T47D (cell line): ENCODE measurements at regions not wholly inside any gene's neighbourhood (a gene's known extent, or its start where the extent isn't known, plus 50 kb on each side); places are given as distances from the start of the nearest gene placed in this dataset.

Experiments
- DNase-seq, 2 experiments: peaks; one replicate each; pipeline versions ENCODE4 v3.0.0 to v3.0.0-alpha.2; 2011 to 2012; ENCODE audit warnings: low read depth in 1 of 2, low spot score in 1 of 2
- JUND ChIP-seq: IDR thresholded peaks from 2 replicates; pipeline ENCODE4 v1.6.1; 2012; ENCODE audit warnings: low read depth
- in situ Hi-C: cut with HindIII; loops from 2 replicates; pipeline ENCODE4 v1.10.0; 2016; ENCODE audit warnings: low sequenced_read_pairs, low pct_unique_long_range_greater_than_20kb

DNA sequence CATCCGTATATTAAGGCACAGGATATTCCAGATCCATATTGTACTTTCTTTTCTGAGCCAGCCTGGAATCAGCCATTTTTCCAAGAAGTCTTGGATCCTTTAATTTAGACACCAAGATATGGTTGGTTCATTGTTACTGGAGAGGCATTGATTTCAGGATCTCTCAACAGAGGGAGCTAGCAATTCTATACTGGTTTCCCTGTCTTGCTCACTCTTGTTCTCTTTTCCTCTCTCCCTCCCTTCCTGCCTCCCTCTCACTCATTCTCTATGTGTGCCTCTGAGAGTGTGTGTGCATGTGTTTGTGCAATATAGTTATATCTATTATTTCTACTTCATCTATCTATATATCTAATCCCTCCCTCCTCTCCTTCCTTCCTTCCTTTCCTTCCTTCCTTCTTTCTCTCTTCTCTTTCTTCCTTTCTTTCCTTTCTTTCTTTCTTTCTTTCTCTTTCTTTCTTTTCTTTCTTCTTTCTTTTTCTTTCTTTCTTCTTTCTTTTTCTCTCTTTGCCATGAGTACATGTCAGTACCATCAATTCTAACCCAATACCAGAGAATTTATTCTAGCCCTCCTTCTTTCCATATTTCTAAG is 299.1 kb downstream of the EPHA7 start:
- TF ChIP-seq JUND = no peak
- DNase-seq = peak in 1 of 2 experiments; percentile 2
- in situ Hi-C loops = no loop called here

DNA sequence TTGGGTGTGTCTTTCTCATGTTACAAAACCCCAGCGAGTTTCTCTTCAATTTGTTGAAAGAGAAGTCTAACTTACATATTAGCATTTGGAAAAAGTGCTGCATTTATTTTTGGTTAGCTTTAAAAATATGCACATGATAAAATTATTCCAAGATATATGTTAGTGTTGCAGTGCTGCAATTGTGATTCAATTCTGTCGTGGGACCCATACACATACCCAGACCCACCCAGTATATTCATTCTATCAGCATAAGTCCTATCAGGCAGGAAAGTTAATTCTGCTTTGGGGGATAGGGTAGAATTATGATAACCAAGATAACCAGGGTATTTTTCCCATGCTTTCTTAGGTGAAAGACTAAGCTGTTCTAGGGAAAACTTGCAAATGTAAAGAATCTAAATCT is 313.5 kb downstream of the EPHA7 start:
- no peak for TF ChIP-seq JUND
- in situ Hi-C loops = no loop called here
- DNase-seq = no peak

DNA sequence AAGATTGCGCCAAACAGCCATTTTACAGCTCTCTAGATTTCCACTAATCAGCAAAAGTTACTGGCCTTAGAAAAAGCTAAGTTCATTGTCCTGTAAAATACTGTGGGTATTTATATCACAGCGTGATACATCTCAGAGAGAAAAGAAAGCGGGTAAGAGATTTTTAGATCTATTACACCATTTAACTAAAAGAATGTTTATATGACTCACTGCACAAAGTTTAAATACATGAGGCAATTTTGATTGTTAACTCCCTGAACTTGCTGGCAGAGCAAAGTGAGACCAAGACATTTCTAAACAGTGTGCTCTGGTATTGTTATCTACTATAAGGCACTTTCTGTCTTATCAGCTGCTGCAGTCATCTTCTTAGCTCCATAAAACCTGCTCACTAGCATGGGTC is 314.3 kb downstream of the EPHA7 start:
- in situ Hi-C loops = no loop called here
- no peak for TF ChIP-seq JUND
- DNase-seq = no peak

GRCh38 chr6:93104195-93104817 is 315.1 kb downstream of the EPHA7 start:
- in situ Hi-C loops = no loop called here
- no peak for DNase-seq
- TF ChIP-seq JUND = no peak

GRCh38 chr6:93088621-93089501 is 330.5 kb downstream of the EPHA7 start:
- no peak for DNase-seq
- no peak for TF ChIP-seq JUND
- in situ Hi-C loops = no loop called here

DNA sequence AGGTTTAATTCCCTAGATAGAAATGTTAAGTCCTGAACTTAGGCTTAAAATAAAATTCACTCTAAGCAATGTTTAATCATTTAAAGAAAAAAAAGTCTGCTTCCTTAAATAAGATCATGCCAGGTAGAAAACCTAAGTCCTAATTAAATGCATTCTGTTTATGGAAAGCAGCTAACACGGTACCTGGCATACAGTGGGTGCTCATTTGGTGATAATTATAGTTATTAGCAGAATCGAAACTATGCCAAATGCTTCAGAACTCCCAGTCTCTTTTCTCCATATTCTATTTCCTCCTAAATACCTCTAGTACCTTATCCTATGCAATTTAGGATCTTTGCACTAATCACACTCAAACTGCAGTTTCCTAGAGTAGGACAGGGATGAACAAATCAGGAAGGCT is 331.8 kb downstream of the EPHA7 start:
- in situ Hi-C loops = no loop called here
- no peak for DNase-seq
- no peak for TF ChIP-seq JUND

- DNase-seq = no peak
- no peak for TF ChIP-seq JUND
- in situ Hi-C loops = no loop called here
Observed at GRCh38 chr6:93086351-93086750, 333.0 kb downstream of the EPHA7 start.

GRCh38 chr6:93083337-93084230 is 335.8 kb downstream of the EPHA7 start:
- in situ Hi-C loops = no loop called here
- no peak for DNase-seq
- no peak for TF ChIP-seq JUND

GRCh38 chr6:93081901-93082300 is 337.5 kb downstream of the EPHA7 start:
- no peak for TF ChIP-seq JUND
- no peak for DNase-seq
- in situ Hi-C loops = no loop called here

DNA sequence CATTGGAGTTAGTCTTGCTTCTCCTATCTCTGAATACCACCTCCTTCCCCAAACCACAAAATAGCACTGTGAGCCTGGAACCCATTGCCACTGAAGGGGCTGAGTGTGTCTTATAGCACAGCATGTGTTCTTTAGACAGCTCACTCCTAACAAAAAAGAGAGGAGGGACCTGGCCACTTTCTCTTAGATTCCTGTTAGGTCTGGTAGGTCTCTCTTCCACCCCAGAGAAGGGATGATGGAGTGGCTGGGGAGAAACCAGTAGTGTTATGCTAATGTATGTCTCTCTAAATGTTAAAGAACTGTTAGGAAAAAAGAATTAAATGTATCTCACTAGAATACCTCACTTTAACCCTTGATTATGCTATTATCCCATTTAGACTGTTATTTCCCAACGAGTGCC is 340.3 kb downstream of the EPHA7 start:
- in situ Hi-C loops = no loop called here
- DNase-seq = no peak
- no peak for TF ChIP-seq JUND

DNA sequence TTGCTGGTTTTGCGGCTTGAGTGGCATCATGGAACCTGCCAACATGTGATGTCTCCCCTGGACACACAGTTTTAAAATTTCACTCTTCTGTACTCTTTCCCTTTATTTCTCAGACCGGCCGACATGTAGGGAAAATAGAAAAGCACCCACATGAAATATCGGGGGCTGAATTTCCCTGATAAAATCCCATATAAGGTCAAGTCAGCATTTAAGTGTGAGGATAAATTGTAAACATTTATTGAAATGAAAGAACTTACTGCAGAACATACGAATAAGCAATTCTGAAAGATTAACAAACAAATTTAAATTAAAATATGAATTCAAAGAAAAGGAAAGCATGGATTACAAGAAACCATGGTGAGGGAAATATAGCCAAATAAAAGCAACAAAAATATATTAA is 345.5 kb downstream of the EPHA7 start:
- no peak for TF ChIP-seq JUND
- in situ Hi-C loops = no loop called here
- DNase-seq = no peak

DNA sequence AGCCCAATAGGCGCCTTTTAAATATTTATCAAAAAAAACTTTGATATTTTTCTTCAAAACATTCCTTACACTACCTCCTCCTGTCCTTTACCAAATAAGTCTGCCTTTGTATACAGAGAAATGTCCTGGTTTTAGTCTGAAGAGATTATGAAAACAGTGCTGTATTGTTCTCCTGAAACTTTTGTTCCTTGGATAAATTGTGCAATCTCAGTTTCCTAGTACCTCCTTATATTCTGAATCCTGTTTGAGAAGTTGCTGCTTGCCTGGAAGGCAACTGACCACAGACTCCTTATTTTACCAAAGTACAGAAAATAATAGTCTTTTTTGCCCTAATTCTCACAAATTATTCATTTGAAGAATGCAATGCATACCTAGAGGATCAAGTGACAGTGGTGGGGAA is 349.5 kb downstream of the EPHA7 start:
- TF ChIP-seq JUND = no peak
- no peak for DNase-seq
- in situ Hi-C loops = no loop called here
